Lower leg skin (tissue), 3 donors: ENCODE measurements at regions not wholly inside any gene's neighbourhood (a gene's known extent, or its start where the extent isn't known, plus 50 kb on each side); places are given as distances from the start of the nearest gene placed in this dataset.

Experiments used
- CTCF ChIP-seq, 3 donors: fragments of 450-650 bp; IDR thresholded peaks; one replicate each; pipeline ENCODE4 v1.5.1; 2016; ENCODE audit warnings: antibody characterized with exemption in 3 of 3, mild to moderate bottlenecking in 3 of 3, moderate library complexity in 2 of 3
- POLR2A ChIP-seq, 2 donors: fragments of 450-650 bp; IDR thresholded peaks; one replicate each; pipeline ENCODE4 v1.6.1; 2016 to 2017; ENCODE audit warnings: antibody characterized with exemption in 2 of 2, mild to moderate bottlenecking in 1 of 2, moderate library complexity in 1 of 2

GRCh38 chr3:94423578-94423977, 360.7 kb downstream of the NSUN3 start:
- no peak for TF ChIP-seq CTCF (IDR thresholded peaks at IDR 0.05)
- no peak for TF ChIP-seq POLR2A (IDR thresholded peaks at IDR 0.05)
